ENCODE measurements at regions not wholly inside any gene's neighbourhood (a gene's known extent, or its start where the extent isn't known, plus 50 kb on each side); places are given as distances from the start of the nearest gene placed in this dataset.
"Not testable (repeated sequence)": the region's sequence is repeated elsewhere in the genome, so short reads cannot be mapped to it uniquely, and the experiment has no call there.

DNA sequence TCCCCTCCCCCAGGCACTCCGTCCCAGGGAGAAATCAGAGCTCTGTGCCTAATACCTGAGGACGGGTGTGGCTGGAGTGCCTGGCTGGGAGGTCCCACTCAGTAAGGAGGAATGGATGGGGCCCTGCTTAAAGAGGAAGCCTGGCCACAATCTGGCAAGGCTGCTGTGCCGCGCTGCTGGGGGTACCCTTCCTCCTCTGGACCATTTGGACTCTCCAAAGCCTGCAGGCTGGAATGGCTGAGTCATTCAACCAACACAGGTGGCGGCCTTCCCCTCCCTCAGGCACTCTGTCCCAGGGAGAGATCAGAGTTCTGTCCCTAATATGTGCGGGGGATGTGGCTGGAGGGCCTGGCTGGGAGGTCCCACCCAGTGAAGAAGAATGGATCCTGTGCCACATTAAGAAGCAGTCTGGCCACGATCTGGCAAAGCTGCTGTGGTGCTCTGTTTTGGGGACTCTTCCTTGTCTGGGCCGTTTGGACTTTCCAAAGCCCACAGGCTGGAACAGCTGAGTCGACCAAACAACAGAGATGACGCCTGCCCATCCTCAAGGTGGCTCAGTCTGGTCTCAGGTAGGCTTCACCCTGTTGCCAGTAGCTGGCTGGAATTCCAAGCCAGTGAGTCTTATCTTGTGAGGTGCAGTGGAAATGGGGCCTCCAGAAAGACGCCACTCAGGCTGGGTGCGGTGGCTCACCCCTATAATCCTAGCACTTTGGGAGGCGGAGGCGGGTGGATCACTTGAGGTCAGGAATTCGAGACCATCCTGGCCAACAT, 127.3 kb upstream of the HUWE1 start:
- DNase-seq (ENCODE audit: low read depth), result no peak
- H3K4me3 ChIP-seq (ENCODE audit: low read length), result no peak overlapping the region
- TF ChIP-seq, protein P1, sequence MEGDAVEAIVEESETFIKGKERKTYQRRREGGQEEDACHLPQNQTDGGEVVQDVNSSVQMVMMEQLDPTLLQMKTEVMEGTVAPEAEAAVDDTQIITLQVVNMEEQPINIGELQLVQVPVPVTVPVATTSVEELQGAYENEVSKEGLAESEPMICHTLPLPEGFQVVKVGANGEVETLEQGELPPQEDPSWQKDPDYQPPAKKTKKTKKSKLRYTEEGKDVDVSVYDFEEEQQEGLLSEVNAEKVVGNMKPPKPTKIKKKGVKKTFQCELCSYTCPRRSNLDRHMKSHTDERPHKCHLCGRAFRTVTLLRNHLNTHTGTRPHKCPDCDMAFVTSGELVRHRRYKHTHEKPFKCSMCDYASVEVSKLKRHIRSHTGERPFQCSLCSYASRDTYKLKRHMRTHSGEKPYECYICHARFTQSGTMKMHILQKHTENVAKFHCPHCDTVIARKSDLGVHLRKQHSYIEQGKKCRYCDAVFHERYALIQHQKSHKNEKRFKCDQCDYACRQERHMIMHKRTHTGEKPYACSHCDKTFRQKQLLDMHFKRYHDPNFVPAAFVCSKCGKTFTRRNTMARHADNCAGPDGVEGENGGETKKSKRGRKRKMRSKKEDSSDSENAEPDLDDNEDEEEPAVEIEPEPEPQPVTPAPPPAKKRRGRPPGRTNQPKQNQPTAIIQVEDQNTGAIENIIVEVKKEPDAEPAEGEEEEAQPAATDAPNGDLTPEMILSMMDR (conservative IDR thresholded peaks at IDR 0.05; ENCODE audit: low read length), result no peak

GRCh38 chrX:53798281-53798680, 111.8 kb upstream of the HUWE1 start:
- TF ChIP-seq, protein P1 (conservative IDR thresholded peaks at IDR 0.05; ENCODE audit: low read length), result no peak
- H3K4me3 ChIP-seq (ENCODE audit: low read length), result no peak overlapping the region
- DNase-seq (ENCODE audit: low read depth), result no peak

DNA sequence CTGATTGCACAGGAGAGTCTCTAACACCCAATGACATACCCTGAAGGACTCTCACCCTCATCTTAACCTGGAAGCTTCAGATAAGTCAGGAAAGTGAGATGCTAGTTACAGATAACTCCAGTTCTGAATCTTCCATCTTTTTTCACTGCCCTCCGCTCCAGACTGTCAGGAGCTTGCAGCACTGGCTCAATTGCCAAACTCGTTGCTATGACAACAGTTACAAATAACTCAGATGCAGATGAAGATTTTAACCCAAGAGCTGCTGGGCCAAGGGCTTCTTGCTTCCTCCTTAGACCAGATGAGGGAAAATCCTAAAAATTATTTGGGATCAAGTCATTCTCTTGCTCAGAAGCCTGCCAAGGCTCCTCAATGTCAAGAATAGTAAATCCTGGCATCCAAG, 109.1 kb upstream of the HUWE1 start:
- H3K4me3 ChIP-seq (ENCODE audit: low read length), result no peak overlapping the region
- peak; percentile 0 for DNase-seq (ENCODE audit: low read depth)
- TF ChIP-seq, protein P1 (conservative IDR thresholded peaks at IDR 0.05; ENCODE audit: low read length), result no peak

- H3K4me3 ChIP-seq (ENCODE audit: low read length), result no peak overlapping the region
- TF ChIP-seq, protein P1 (conservative IDR thresholded peaks at IDR 0.05; ENCODE audit: low read length), result no peak
- no peak for DNase-seq (ENCODE audit: low read depth)
These were observed 107.7 kb upstream of the HUWE1 start for GRCh38 chrX:53794181-53794580.

DNA sequence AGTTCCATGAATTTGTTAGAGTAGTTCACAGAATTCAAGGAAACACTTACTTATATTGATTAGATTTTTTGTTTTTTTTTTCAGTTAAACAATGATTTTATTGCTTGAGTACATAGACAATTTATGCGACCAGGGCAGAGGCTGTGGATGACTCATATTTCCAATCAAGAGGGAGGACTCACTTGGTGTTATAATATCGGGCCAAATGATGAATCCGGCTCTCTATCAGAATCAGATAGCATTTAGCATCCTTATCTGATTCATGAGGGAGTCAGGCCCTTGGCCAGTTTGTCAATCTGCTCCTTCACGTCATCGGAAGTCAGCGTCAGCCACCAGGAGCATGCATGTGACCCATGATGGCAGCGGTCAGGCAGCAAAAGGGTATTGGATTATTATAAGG, 82.3 kb upstream of the HUWE1 start:
- no peak overlapping the region for H3K4me3 ChIP-seq (ENCODE audit: low read length)
- DNase-seq (ENCODE audit: low read depth), result no peak
- TF ChIP-seq, protein P1 (conservative IDR thresholded peaks at IDR 0.05; ENCODE audit: low read length), result no peak

- no peak for DNase-seq (ENCODE audit: low read depth)
- TF ChIP-seq, protein P1 (conservative IDR thresholded peaks at IDR 0.05; ENCODE audit: low read length), result no peak
- H3K4me3 ChIP-seq (ENCODE audit: low read length), result no peak overlapping the region
These were observed 81.9 kb upstream of the HUWE1 start for GRCh38 chrX:53768451-53768850.

DNA sequence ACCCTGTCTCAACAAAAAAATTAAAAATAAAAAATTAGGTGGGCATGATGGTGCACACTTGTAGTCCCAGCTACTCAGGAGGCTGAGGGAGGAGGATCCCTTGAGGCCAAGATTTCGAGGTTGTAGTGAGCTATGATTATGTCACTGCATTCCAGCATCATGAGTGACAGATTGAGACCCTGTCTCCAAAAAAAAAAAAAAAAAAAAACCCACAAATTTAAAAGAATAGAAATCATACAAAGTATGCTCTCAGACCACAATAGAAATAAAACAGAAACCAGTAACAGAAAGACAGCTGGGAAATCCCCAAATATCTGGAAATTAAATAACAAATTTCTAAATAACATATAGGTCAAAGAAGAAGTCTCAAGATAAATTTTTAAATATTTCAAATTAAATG, 81.0 kb upstream of the HUWE1 start:
- TF ChIP-seq, protein P1 (conservative IDR thresholded peaks at IDR 0.05; ENCODE audit: low read length), result no peak
- no peak overlapping the region for H3K4me3 ChIP-seq (ENCODE audit: low read length)
- no peak for DNase-seq (ENCODE audit: low read depth)

GRCh38 chrX:53757181-53757580, 70.7 kb upstream of the HUWE1 start:
- H3K4me3 ChIP-seq (ENCODE audit: low read length); DNase-seq (ENCODE audit: low read depth): not testable (repeated sequence)
